ENCODE measurements at regions not wholly inside any gene's neighbourhood (a gene's known extent, or its start where the extent isn't known, plus 50 kb on each side); places are given as distances from the start of the nearest gene placed in this dataset.

DNA sequence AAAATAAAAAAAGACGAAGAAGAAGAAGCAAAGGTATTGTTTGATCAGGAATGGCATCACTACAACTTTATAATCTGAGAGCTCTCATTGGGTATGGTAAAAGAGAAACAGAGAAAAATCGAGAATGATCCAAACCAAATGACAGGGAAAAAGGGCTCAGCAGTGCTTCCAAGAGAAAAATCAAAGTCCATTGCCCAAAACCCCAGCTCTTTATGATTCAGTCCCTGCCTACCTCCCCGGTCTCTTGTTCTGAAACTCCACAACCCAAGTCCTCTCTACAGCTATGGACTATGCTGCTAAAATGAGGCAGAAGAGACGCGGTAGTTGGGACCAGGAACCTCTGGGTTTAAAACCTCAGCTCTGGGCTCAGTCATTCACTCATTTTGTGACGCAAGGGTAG, 341.1 kb upstream of the PPARGC1A start:
- TF ChIP-seq POLR2A (IDR thresholded peaks at IDR 0.05; ENCODE audit: low read depth, low read length), result no peak
- no peak for TF ChIP-seq POLR2AphosphoS5 (IDR thresholded peaks at IDR 0.05; ENCODE audit: low read depth, low read length)

All from GM12892 (cell line).